Mucosa of descending colon (tissue), 3 donors: ENCODE measurements at regions not wholly inside any gene's neighbourhood (a gene's known extent, or its start where the extent isn't known, plus 50 kb on each side); places are given as distances from the start of the nearest gene placed in this dataset.
"Not testable (repeated sequence)": the region's sequence is repeated elsewhere in the genome, so short reads cannot be mapped to it uniquely, and the experiment has no call there.

ENCODE experiments used
- ATAC-seq: fragments of 200-7000 bp; cut with Tn5 transposase; one replicate; pipeline ENCODE4 v1.9.1; 2020; ENCODE audit warnings: mild to moderate bottlenecking, moderate library complexity
- DNase-seq, 3 donors: peaks; one replicate each; pipeline ENCODE4 v3.0.0-alpha.2; 2020
- H3K36me3 ChIP-seq: fragments of 200-600 bp; one replicate; pipeline ENCODE4 v1.8.0; 2021; ENCODE audit warnings: low read depth, mild to moderate bottlenecking
- H3K4me1 ChIP-seq: fragments of 200-600 bp; one replicate; pipeline ENCODE4 v1.8.0; 2021; ENCODE audit warnings: low read depth, mild to moderate bottlenecking
- H3K4me3 ChIP-seq: fragments of 200-600 bp; one replicate; pipeline ENCODE4 v1.8.0; 2021; ENCODE audit warnings: mild to moderate bottlenecking
- H3K9me3 ChIP-seq: fragments of 200-600 bp; one replicate; pipeline ENCODE4 v1.8.0; 2021; ENCODE audit warnings: mild to moderate bottlenecking
- intact Hi-C, 2 donors: fragments of 100-400 bp; cut with DNase I in 1 of 2; cut with micrococcal nuclease in 1 of 2; formaldehyde crosslinking; loops; one replicate each; pipeline versions ENCODE4 v1.11.0 to v1.11.1; 2022; cut with DNase I, micrococcal nuclease
- TF ChIP-seq, protein P1 (sequence below): fragments of 200-600 bp; IDR thresholded peaks from one replicate; pipeline ENCODE4 v1.8.0; 2022; ENCODE audit warnings: antibody characterized with exemption, mild to moderate bottlenecking
- donor health status: DM: no; HTN: no; CAD: no; lungs with moderate emphysema.
- donor health status: DM: no; HTN: no; CAD: no.
- donor health status: DM: no; HTN: yes; CAD: no.

DNA sequence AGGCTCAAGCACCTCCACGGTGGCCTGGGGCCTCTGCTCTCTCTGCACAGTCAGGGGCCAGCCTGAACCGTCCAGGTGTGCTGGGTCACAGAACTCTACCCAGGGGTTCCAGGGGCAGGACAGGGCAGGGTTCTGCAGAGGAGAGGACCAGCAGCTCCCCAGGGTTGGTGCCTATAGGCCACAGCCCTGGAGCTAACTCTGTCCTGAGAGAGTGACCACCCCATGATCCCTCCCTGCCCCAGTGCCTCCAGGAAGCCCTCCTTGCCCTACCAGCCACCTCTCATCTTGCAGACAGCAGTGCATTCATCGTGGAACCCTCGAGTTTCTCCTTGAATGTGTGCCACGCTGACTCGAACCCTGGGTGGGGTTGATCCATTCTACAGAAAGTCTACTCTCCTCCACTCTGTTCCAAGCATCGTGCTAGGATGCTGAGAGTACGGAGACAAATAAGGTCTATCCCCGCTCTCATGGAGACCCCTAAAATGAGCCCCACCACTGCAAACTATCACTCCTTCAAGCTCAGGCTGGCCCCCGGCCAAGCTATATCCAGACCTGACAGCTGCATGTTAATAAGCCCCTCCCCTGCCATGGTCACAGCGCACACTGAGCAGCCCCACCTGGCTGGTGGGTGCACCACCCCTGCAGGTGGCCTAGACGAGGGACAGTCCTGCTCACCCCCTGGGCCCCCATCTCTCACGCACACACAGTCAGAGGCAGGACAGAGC is 138.1 kb upstream of the FOXD4L5 start:
- peak; percentile 16 for ATAC-seq
- peaks cover 51% of the 10 kb centered on the region for H3K9me3 ChIP-seq
- H3K36me3 ChIP-seq, intact Hi-C loops, DNase-seq, H3K4me3 ChIP-seq, H3K4me1 ChIP-seq: not testable (repeated sequence)

DNA sequence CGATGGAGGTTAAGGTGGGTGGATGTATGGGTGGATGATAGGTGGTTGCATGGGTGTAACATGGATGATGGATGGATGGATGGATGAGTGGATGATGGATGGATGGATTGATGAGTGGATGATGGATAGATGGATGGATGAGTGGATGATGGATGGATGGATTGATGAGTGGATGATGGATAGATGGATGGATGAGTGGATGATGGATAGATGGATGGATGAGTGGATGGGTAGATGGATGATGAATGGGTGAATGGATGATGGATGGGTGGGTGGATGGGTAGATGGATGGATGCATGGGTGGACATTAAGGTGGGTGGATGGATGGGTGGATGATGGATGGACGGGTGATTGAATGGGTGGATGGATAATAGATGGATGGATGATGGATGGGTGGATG is 136.5 kb upstream of the FOXD4L5 start:
- H3K4me3 ChIP-seq, intact Hi-C loops, H3K36me3 ChIP-seq, DNase-seq, ATAC-seq, H3K4me1 ChIP-seq: not testable (repeated sequence)
- peaks cover 48% of the 10 kb centered on the region for H3K9me3 ChIP-seq

DNA sequence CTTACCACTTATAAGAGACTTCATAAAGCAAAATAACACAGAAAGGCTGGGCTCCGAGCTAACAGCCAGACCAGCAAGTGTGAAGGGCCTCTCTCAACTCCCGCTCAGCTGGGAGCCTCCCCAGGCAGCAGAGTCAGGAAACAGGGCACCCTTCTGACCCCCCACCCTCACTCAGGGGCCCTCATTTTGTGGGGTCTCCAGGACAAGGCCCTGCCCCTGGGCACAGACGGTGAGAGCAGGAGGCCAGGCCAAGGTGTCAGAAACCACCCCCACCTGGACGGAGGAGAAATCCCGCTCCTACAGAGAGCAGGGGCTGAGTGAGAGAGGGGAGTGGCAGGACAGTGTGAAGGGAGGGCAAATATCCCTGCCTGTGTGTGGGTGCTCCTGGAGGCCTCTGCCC is 135.8 kb upstream of the FOXD4L5 start:
- no peaks in the 10 kb centered on the region for H3K36me3 ChIP-seq
- H3K4me3 ChIP-seq = no peak overlapping the region
- H3K9me3 ChIP-seq = peaks cover 41% of the 10 kb centered on the region
- no peaks in the 10 kb centered on the region for H3K4me1 ChIP-seq
- DNase-seq = no peak
- intact Hi-C loops = no loop called here
- ATAC-seq = no peak
- TF ChIP-seq, protein P1, sequence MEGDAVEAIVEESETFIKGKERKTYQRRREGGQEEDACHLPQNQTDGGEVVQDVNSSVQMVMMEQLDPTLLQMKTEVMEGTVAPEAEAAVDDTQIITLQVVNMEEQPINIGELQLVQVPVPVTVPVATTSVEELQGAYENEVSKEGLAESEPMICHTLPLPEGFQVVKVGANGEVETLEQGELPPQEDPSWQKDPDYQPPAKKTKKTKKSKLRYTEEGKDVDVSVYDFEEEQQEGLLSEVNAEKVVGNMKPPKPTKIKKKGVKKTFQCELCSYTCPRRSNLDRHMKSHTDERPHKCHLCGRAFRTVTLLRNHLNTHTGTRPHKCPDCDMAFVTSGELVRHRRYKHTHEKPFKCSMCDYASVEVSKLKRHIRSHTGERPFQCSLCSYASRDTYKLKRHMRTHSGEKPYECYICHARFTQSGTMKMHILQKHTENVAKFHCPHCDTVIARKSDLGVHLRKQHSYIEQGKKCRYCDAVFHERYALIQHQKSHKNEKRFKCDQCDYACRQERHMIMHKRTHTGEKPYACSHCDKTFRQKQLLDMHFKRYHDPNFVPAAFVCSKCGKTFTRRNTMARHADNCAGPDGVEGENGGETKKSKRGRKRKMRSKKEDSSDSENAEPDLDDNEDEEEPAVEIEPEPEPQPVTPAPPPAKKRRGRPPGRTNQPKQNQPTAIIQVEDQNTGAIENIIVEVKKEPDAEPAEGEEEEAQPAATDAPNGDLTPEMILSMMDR = no peak

DNA sequence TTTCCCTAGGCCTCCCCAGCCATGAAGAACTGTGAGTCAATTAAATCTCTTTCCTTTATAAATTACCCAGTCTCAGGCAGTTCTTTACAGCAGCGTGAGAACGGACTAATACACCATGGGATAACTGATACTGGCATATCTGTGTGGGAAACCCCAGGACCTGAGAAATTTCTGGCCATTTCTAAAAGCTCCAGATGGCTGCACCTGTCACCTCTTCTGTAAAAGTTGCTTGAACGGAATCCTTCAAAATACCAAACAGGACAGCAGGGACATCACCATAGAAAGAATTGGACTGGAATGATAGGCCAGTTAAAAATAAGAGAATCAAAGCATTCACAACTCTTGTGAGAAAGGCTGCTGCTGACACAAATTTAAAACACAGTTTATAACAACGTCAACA is 134.0 kb upstream of the FOXD4L5 start:
- DNase-seq, H3K4me1 ChIP-seq, intact Hi-C loops, H3K4me3 ChIP-seq, H3K36me3 ChIP-seq, ATAC-seq: not testable (repeated sequence)
- peaks cover 34% of the 10 kb centered on the region for H3K9me3 ChIP-seq

DNA sequence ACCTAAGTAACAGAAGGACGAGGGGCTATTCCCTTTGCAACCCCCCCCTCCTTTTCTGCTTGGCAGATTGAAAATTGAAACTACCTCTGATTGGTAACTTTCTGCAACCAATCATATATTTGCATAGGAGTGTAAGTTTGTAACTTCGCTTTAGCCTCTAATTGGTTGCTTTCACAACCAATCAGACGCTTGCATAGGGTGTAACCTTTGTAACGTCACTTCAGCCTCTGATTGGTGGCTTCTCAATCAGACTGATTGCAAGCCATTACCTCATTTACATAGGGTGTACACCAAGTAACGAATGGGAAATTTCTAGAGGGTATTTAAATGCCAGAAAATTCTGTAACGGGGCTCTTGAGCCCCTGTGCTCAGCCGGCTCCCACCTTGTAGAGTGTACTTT is 131.9 kb upstream of the FOXD4L5 start:
- intact Hi-C loops, ATAC-seq, H3K4me1 ChIP-seq, DNase-seq, H3K36me3 ChIP-seq, H3K4me3 ChIP-seq: not testable (repeated sequence)
- H3K9me3 ChIP-seq = peaks cover 39% of the 10 kb centered on the region

DNA sequence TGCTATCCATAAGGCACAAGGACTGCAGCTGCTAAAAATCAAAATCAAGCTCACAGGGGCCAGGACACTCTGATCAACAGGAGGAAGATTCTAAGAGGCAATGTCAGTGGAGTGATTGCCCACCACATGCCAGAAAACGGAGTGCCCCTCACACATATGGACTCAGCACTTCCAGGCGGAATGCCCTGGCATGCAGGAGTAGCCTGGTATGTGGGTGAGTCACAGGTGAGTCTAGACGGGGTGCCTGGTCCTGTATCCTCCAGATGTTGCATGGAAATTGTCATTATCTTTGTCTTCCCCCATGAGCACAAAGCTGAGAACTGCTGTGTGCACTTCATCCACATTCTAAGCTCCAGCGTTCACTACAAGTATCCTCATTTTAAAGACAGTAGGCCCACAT is 129.2 kb upstream of the FOXD4L5 start:
- H3K36me3 ChIP-seq, ATAC-seq, DNase-seq, H3K4me1 ChIP-seq, H3K4me3 ChIP-seq, intact Hi-C loops: not testable (repeated sequence)
- peaks cover 61% of the 10 kb centered on the region for H3K9me3 ChIP-seq

DNA sequence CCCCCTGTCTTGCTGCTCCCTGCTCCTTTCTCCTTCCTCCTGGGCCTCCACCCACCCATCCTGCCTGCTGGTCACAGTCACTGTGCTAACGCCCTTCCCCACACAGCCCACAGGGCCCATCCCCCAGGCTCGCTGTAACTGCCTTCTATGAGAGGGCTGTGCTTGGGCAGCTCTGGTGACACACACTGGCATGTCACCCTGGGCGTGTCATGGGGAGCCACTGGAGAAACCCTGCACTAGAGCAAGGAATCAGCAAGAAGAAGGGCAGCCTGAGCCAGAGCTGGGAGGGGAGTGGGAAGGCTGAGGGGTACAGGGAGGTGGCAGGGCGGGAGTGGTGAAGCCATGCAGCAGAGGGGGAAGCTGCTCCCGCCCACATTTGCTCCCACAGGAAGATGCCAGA is 128.4 kb upstream of the FOXD4L5 start:
- H3K4me3 ChIP-seq, intact Hi-C loops, H3K4me1 ChIP-seq, ATAC-seq, H3K36me3 ChIP-seq: not testable (repeated sequence)
- peaks cover 58% of the 10 kb centered on the region for H3K9me3 ChIP-seq
- peak in 1 of 3 donors; percentile 19 for DNase-seq

DNA sequence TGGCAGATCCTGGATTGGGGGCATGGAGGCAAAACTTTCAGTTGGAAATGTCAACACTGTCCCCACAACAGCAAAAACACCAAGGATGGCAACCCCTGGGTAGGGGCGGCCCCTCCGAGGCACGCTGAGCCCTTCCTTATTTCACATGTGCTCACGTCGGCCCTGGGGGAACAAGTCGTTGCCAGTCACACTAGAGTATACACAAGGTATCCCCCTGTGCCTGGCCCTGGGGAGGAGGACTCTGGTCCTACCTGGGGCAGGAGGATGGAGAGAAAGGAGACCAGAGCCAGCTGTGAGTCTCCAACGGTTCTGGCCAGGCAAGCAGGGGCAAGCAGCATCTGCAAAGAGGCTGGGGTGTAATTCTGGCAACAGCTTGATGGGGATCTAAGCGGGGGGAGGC is 126.9 kb upstream of the FOXD4L5 start:
- peaks cover 53% of the 10 kb centered on the region for H3K9me3 ChIP-seq
- intact Hi-C loops = no loop called here

More for the DNA sequence above, 126.9 kb upstream of the FOXD4L5 start:
- Histone ChIP-seq H3K4me3 (no peak overlapping the region), H3K4me1 (no peaks in the 10 kb centered on the region), H3K36me3 (no peaks in the 10 kb centered on the region)
- peak in 1 of 3 donors; percentile 14 for DNase-seq
- ATAC-seq = no peak
- TF ChIP-seq, protein P1 = no peak
